HG03558 (cell line): ENCODE measurements at regions not wholly inside any gene's neighbourhood (a gene's known extent, or its start where the extent isn't known, plus 50 kb on each side); places are given as distances from the start of the nearest gene placed in this dataset.
"Not testable (repeated sequence)": the region's sequence is repeated elsewhere in the genome, so short reads cannot be mapped to it uniquely, and the experiment has no call there.

Experiments
- ATAC-seq: cut with Tn5 transposase; IDR thresholded peaks from one replicate; pipeline ENCODE4 v1.9.1; 2021; ENCODE audit warnings: moderate number of reproducible peaks; ENCODE audit not compliant: unreplicated experiment; ENCODE audit errors: extremely low read depth

DNA sequence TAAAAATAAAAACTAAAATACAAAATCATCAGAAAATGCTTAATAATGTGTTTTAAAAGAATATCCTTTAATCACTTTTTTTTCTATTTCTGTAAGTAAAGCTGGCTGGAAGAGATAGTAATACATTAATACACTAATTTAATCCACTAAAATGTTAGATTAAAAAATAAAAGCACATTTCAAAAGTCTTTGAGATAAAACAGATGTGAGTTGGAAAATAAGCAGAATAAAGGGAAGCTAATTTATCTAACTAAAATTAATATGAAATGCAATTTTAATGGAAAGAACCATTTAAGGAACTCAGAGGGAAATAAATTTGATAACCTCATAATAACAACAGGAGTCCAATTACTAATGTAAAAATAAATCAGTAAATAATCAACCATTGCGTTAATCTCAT, 774.8 kb upstream of the MBL2 start:
- no peak for ATAC-seq

DNA sequence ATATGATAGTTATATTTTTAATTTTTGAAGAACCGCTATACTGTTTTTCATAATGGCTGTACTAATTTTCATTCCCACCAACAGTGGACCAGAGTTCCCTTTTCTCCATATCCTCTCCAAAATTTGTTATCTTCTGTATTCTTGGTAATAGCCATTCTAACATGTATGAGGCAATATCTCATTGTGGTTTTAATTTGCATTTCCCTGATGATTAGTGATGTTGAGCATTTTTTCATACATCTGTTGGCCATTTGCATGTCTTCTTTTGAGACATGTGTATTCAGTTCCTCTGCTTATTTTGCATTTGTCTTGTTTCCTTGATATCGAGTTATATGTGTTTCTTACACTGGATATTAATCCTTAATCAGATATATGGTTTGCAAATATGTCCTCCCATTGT, 770.8 kb upstream of the MBL2 start:
- ATAC-seq = no peak

DNA sequence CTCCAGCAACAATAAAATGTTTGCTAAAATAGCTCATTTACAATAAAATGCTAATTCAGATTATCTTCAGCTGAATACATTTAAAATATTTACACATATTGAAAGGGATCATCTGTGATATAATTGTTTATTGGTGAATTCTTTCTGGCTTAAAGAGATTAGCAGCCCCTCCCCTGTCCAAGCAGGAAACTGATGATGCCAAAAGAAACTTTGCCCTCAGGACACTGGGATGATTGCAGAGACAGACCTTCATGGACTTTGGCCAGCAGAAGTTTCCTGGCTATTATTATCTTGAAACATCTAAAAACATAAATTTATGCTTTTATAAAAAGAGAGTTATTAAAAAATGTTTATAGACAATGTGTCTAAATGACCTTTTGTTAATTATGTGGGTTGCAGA, 764.9 kb upstream of the MBL2 start:
- ATAC-seq = no peak

DNA sequence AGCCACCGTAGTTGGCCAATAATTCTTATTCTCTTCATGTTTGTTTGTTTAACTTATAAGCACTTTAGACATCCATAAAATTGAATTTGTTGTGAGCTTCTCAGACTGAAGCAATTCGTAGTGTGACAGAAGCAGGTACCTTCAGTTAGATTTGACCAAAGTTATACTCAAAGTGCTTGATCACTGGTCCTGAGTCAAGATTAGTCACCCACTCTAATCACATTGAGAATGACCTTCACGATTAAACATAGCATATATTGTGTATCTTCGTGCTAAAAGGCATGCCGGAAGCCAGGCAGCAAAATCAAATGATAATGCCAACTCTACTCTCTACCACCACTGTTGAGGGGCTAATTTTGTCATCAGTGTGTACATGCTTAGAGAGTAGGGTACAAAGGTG, 763.7 kb upstream of the MBL2 start:
- no peak for ATAC-seq

DNA sequence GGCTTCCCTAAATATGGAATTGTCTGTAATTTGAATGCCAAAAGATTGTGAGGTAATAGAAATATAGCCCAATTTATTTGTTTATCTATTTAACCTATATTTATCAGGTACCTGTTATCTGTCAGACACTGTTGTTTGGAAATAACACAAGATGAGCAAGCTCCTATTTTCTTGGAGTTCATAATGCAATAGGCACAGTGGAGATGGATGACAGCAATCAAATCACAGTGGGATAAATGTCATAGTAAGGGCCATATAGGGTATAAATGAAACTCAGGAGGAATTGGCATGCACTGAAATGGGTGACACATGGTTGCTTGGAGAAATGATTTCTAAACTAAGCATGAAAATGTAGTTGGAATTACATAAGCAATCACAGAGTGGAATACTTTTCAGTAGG, 761.8 kb upstream of the MBL2 start:
- no peak for ATAC-seq

DNA sequence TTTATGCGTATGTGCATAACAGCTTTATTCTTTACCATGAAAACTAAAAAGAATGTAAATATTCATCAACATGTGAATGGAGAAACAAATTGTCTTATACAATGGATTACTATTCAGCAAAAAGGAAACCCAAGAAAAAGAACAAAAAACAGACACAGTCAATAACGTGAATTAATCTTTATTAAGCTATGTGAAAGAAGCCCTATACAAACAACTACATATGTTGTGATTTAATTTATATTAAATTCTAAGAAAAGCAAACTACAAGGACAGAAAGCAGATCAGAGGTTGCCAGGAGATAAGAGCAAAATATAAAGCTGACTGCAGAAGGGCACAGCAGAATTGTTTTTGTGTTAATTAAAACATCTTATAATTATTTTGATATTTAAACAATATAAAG, 756.4 kb upstream of the MBL2 start:
- no peak for ATAC-seq

DNA sequence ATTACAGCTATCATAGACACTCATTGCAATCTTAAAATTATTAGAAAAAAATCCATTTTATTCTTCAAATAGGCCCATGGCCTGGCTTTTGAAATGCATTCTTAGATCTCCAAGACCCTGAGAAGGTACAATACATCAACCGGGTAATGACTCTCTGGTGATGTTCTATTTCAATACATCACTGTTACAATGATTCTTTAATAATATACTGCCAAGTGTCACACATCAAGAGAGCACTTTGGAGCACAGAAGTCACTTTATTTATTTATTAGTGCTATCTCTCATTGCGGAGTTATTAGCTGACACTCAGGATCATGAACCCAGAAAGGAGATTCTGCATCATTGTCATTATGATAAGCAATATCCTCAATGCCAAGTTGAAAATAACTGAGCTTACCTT, 748.5 kb upstream of the MBL2 start:
- no peak for ATAC-seq

DNA sequence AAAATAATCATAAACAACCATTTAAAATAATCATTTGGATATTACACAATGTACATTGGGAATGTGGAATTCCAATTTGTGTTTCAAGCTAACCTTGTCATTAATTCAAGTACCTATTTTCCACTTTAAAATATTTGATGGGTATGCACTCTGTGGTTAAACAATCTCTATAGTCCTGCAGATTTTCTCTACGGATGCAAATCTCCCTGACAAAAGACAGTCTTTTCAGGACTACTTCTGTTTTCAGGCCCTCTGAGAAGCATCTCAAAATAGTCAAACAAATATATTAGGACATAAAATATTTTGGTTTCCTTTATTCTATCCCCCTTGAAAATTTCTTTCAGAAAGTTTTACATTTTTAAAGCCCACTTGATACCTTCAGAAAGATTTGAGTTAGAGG, 735.6 kb upstream of the MBL2 start:
- ATAC-seq = no peak

DNA sequence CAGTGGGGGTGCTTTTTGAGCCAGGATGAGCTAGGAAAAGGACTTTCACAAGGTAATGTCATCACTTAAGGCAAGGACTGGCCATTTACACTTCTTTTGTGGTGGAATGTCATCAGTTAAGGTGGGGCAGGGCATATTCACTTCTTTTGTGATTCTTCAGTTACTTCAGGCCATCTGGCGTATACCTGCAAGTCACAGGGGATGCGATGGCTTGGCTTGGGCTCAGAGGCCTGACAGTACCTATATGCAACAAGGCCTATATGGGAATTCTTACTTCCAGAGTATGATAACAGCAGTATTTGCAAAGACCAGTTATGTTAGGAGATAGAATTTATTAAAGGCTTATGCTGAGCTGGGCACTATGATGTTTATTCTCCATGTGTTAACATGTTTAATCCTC, 731.9 kb upstream of the MBL2 start:
- not testable (repeated sequence) for ATAC-seq

DNA sequence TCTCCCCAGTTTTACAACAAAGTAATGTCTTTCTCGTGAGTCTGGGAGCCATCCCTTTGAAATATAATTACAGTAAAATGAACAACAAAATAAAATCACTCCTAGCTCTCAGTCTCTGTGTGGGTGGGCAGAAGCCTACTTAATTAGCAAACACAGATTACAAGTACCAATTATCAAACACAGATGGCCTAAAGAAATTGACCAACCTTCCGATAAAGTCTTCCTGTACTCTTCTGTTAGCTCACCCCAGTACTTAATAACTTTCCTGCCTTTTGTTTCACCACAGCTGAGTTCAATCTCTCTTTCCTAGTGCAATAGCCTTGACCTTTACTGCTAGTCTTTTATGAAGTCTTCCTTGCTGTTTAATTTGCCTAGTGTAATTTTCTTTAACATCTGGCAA, 719.2 kb upstream of the MBL2 start:
- no peak for ATAC-seq

DNA sequence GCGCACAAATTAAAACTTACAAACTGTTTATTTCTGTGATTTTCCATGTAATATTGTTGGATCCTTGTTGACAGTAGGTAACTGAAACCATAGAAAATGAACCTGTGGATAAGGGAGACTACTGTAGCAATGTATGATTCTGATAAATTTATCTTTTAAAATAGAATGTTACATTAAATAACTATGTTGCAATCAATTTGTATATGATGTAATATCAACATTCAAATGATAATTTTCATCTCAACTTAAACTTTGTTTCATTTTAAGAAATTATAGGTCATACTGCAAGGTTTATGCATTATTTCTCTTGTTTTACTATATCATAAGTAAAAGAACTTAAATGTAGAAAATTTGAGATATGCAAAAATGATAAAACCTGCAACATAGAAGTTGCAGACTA, 718.0 kb upstream of the MBL2 start:
- no peak for ATAC-seq

DNA sequence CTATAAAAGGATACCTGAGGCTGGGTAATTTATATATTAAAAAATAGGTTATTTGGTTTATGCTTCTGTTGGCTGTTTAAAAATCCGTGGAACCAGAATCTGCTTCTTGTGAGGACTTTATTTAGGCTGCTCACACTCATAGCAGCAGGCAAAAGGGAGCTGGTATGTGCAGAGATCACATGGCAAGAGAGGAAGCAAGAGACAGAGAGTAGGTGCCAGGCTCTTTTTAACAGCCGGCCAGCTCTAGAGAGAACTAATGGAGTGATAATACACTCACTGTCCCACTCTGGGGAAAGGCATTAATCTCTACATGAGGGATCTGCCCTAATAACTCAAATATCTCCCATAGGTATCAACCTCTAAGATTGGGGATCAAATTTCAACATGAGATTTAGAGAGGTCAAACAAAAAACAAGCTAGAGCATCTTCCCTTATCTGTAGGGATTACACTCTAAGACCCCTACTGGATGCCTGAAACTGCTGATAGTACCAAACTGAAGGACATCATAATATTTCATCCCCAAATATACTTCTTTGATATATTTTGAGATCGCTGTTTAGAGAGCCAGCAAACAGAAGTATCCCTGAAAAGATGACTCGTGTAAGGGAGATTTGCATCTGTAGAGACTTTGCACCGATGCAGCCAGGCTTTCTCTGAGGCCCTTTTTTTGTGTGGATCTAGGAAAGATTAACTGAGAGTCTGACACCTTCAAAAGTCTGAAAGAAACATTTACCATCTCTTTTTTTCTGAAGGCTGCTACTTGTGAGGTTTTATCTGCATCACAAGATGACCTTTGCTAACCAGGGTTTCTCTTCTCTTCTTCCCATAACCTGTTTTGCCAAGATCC, 717.0 kb upstream of the MBL2 start:
- no peak for ATAC-seq

DNA sequence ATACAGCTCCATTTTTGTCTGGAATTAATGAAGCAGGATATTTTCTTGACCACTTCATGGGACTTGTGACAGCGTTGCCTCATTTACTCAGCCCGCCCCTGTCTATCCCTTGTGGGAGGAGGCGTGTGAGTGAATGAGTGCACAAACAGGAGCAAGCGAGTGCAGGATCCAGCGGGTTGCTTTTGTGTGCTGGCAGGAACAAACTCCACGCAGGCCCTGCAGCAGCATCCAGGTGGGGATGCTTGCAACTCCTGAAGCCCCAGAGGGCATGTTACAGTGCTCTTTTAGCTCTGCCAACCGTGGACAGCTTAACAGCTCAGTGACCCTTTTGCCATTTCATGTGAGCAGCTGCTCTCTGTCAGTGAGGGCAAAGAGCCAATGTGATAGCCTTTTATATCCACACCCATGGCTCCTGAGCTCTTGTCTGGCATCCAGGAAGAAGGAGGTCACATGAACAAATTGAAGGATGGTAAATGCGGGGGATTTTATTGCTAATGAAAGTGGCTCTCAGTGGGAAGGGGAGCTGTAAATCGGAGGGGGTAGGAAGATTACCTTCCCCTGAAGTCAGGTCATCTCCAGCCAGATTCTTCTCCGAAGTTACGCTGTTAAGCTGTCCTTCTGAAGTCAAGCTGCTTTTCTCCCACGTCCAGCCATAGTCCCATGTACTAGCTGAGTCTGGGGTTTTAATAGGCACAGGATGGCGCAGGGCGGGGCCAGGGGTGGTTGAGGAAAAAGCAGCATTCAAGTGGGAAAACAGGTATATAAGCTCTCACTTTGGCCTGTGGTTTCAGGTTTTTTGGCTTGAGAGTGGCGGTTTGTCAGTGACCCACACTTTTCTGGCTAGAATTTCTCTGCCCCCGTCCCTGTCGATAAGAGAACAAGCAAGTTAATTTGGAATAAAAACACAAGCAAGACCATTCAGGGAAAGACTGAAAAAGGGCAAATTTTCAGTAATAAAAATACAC, 714.7 kb upstream of the MBL2 start:
- no peak for ATAC-seq

DNA sequence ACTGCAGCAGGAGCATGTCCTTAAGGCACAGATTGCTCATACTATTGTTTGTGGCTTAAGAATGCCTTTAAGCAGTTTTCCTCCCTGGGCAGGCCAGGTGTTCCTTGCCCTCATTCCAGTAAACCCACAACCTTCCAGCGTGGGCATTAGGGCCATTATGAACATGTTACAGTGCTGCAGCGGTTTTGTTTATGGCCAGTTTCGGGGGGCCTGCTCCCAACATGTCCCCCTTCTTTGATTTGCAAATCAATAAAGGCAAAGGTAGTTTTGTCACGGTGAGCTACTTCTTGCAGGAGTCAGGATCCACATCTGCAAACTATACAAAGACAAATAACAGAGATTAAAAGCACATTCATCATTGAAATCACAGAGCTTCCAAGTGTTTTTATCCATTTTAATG, 712.8 kb upstream of the MBL2 start:
- not testable (repeated sequence) for ATAC-seq

DNA sequence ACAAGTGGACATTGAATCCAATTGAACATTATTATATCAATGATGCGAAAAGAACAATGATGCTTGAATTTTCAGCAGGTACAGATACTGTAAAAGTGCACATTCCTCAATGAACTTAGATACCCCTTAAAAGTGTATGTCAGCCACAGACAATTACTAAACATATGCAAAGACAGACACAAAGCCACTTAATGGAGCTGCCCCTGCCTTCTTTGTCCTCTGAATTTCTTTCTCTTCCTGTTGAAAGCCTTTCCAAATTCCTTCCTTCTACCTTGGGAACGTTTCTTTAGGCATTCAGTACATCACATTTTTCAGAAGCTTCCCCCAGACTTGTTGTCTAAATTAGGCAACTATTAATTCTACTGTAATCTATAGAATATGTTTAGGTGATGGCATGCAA, 706.8 kb upstream of the MBL2 start:
- no peak for ATAC-seq

DNA sequence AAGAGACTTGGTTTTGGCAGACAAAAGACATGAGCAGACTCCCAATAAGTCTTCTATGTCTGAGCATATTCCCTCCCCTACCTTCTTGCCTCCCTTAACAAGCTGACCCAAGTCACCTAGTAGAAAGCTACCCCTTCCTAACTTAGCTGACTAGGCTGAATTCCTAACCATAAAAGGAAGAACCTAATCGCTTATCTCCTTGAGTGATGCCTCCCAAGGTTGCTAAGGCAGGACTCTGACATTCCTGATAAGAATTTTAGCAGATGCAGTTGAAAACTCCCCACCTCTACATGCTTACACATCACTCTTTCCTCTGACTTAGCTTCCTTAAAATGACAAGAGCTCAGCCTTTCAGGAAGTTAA, 704.7 kb upstream of the MBL2 start:
- no peak for ATAC-seq

DNA sequence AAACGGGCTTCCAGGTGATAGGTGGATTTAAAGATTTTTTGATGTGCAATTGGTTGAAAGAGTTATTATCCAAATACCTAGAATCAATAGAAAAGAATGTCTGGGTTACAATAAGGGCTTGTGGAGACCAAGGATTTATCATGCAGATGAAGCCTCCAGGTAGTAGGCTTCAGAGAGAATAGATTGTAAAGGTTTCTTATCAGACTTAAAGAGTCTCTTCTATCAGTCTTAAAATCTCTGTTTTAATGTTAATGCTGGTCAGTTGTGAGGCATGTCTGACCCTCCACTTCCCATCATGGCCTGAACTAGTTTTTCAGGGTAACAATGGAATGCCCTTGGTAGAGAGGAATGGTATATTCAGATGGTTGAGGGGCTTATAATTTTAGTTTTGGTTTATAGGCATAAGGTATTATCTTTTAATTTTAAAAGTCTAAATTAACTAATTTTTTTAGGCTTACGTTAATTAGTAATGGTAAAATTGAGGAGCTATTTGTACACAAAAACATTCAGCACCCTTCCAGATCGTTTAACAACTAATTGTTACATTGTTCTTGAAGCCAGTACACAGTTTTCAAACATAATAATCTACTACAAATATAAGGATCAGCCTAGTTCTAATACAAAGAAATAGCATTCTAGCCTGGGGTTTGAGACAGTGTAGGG, 704.2 kb upstream of the MBL2 start:
- ATAC-seq = no peak

DNA sequence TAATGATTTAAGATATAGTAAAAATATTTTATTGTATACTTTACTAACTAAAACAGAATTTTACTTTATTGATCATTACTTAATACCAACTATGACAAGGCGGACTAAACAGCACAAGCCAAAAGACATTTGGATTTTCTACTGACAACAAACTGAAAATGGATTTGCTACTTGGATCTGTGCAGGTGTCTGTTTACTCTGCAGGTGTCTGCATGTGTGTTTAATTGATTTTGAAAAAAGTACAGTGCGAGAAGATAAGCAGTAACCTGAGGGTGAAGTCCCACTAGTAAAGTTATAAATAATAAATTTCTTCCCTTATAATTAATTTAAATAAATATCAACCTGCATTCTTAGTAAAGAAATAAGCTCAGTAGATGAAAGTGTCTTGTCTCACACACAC, 696.8 kb upstream of the MBL2 start:
- no peak for ATAC-seq

DNA sequence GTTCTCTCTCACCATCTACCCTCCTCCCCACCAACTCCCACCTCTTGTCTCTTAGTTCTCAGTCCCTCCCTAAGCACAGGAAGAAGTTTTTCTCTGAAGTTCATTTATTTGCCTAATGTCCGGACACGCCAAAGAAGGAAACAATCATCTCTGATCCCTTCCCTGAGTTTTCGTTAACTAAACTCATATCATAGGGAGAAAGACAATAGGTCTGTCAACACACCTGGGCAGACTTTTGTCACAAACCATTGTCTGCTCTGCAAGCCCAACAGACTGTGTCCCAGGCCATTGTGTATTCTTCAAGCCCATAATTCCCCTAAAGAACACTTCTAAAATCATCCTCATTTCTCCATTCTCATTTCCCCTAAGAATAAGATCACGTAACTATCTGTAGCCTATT, 691.0 kb upstream of the MBL2 start:
- ATAC-seq = no peak

DNA sequence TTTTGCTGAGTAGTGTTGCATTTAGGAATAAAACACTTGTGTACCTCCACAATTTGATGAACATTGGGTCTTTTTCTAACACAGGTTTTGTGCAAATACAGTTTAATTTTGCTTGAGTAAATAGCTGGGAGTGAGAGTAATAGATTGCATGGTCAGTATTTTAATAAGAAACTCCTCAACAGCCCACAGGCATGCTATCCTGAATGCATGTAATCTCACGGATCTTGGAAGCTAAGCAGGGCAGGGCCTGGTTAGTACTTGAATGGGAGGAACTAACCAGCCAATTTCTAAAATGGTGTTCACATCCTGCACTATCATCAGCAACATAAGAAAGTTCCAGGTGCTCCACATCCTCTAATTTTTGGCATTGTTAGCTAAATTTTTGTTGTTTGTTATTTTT, 685.4 kb upstream of the MBL2 start:
- ATAC-seq = no peak

DNA sequence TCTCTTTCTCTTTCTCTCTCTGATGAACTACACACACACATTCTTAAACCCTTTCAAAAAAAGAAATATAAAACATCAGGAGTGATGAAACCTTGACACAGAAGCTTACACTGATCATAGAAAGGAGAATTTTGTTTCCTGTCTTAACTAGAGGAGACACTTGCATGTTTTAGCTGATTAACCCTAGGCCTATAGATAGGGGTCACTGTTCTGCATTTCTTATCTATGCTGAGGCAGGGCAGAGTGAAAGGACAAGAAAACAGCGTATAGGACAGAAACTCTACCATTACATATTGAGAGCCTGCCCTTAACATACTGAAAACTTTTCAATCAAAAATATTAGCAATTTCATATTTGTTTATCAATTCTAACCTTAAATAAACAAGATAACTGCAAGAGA, 680.6 kb upstream of the MBL2 start:
- no peak for ATAC-seq
